Endometrial microvascular endothelial cells (primary cell): ENCODE measurements at regions not wholly inside any gene's neighbourhood (a gene's known extent, or its start where the extent isn't known, plus 50 kb on each side); places are given as distances from the start of the nearest gene placed in this dataset.

ENCODE experiments used
- in situ Hi-C: cut with HindIII; loops from 2 replicates; pipeline ENCODE4 v1.10.0; 2017; ENCODE audit warnings: low sequenced_read_pairs, low pct_unique_long_range_greater_than_20kb; ENCODE audit errors: inconsistent ontology term

- in situ Hi-C loops: no loop called here
These were observed 103.6 kb downstream of the TMEM30B start for GRCh38 chr14:61177279-61178225.

GRCh38 chr14:61176686-61177085 lies 104.5 kb downstream of the TMEM30B start:
- in situ Hi-C loops: no loop called here

GRCh38 chr14:61174987-61175386 lies 106.2 kb downstream of the TMEM30B start:
- in situ Hi-C loops: no loop called here

GRCh38 chr14:61174441-61174891 lies 106.7 kb downstream of the TMEM30B start:
- in situ Hi-C loops: no loop called here

GRCh38 chr14:61171727-61172126 lies 109.4 kb downstream of the TMEM30B start:
- in situ Hi-C loops: no loop called here

GRCh38 chr14:61168141-61168540 lies 113.0 kb downstream of the TMEM30B start:
- in situ Hi-C loops: no loop called here

- in situ Hi-C loops: no loop called here
These were observed 113.5 kb downstream of the TMEM30B start for GRCh38 chr14:61167642-61168041.

GRCh38 chr14:61160798-61161197 lies 120.3 kb downstream of the TMEM30B start:
- in situ Hi-C loops: no loop called here

- in situ Hi-C loops: no loop called here
These were observed 126.5 kb downstream of the TMEM30B start for GRCh38 chr14:61154641-61155040.

GRCh38 chr14:61153914-61154545 lies 127.1 kb downstream of the TMEM30B start:
- in situ Hi-C loops: no loop called here

GRCh38 chr14:61153431-61153830 lies 127.7 kb downstream of the TMEM30B start:
- in situ Hi-C loops: no loop called here

GRCh38 chr14:61152851-61153364 lies 128.2 kb downstream of the TMEM30B start:
- in situ Hi-C loops: no loop called here

GRCh38 chr14:61151251-61151650 lies 129.9 kb downstream of the TMEM30B start:
- in situ Hi-C loops: no loop called here

- in situ Hi-C loops: no loop called here
These were observed 130.3 kb downstream of the TMEM30B start for GRCh38 chr14:61150851-61151250.

GRCh38 chr14:61149896-61150295 lies 131.2 kb downstream of the TMEM30B start:
- in situ Hi-C loops: no loop called here

- in situ Hi-C loops: no loop called here
These were observed 132.3 kb downstream of the TMEM30B start for GRCh38 chr14:61148742-61149350.

- in situ Hi-C loops: no loop called here
These were observed 133.1 kb downstream of the TMEM30B start for GRCh38 chr14:61147831-61148549.

- in situ Hi-C loops: no loop called here
These were observed 133.7 kb downstream of the TMEM30B start for GRCh38 chr14:61147381-61147821.

- in situ Hi-C loops: no loop called here
These were observed 134.2 kb downstream of the TMEM30B start for GRCh38 chr14:61146899-61147298.
